ENCODE measurements at regions not wholly inside any gene's neighbourhood (a gene's known extent, or its start where the extent isn't known, plus 50 kb on each side); places are given as distances from the start of the nearest gene placed in this dataset.

DNA sequence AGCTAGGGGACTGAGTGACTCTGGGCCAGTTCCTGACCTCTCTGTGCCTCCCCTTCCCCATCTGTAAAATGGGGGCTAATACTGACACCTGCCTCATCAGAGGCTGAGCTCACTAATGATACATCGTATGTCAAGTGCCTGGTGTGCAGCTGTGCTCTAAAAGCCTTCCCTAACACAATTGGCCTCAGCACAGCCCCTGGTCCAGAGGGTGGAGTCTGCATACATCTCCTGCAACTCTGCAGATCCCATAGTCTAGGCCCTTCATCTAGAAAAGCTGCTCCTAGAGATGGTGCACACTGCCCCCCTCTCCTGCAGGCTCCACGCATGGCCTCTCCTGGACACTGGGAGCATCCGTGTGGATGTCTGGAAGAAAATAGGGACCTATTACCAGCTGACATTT lies 255.0 kb downstream of the RPS24 start:
- H3K27ac ChIP-seq (ENCODE audit: low read depth, low read length) = no peak overlapping the region
- DNase-seq (ENCODE audit: low read depth, low spot score) (no peak), ATAC-seq (no peak)
- H3K9ac ChIP-seq (ENCODE audit: low read length) = no peak overlapping the region
- intact Hi-C loops (cut with micrococcal nuclease) = no loop called here
- H3K36me3 ChIP-seq (ENCODE audit: control insufficient read depth in 1 of 2, insufficient read depth in 2 of 2, low read length in 2 of 2) = no peaks in the 10 kb centered on the region
- no peaks in the 10 kb centered on the region for H3K9me3 ChIP-seq (ENCODE audit: control insufficient read depth in 1 of 2, insufficient read depth in 1 of 2, low read depth in 1 of 2, low read length in 2 of 2)
- no peak overlapping the region for H2AFZ ChIP-seq (ENCODE audit: low read depth, low read length, poor library complexity, severe bottlenecking)
- CTCF ChIA-PET = no interaction called here
- H4K20me1 ChIP-seq (ENCODE audit: insufficient read depth) = no peaks in the 10 kb centered on the region
- H3K27me3 ChIP-seq (ENCODE audit: insufficient read depth, low read length) = no peaks in the 10 kb centered on the region; the same call in 1 of the 2 replicates
- H3K4me3 ChIP-seq (replicated peaks in 1 of 2; ENCODE audit: low read depth in 1 of 2, low read length in 2 of 2) = no peak overlapping the region
- H3K4me2 ChIP-seq (ENCODE audit: low read length) = no peak overlapping the region
- peaks cover 0 to 2% of the 10 kb centered on the region in 2 experiments; a peak in 1 of 4 replicates for H3K4me1 ChIP-seq (ENCODE audit: control insufficient read depth in 1 of 2, insufficient read depth in 2 of 2, low read length in 2 of 2)
- H3K79me2 ChIP-seq (ENCODE audit: insufficient read depth, low read length) = no peaks in the 10 kb centered on the region
- BruUV-seq (replicated peaks) = no TSS peak
- RAD21 ChIA-PET (ENCODE audit: low non-redundant PET in 1 of 2, low total read pairs in 2 of 2, uncharacterized antibody in 2 of 2, unreplicated experiment in 2 of 2) = no interaction called here
- H3K9me2 ChIP-seq (ENCODE audit: insufficient read depth) = no peaks in the 10 kb centered on the region
- TF ChIP-seq FOSL1 (IDR thresholded peaks at IDR 0.05; ENCODE audit: low read depth) (no peak), JUND (IDR thresholded peaks at IDR 0.05) (no peak), RAD21 (IDR thresholded peaks at IDR 0.05; ENCODE audit: low read depth) (no peak), EZH2 (IDR thresholded peaks at IDR 0.05) (no peak), ZFX (IDR thresholded peaks at IDR 0.05) (no peak), CEBPB (IDR thresholded peaks at IDR 0.05; ENCODE audit: low read depth) (no peak), EGR1 (IDR thresholded peaks at IDR 0.05; ENCODE audit: low read depth) (no peak), SRF (IDR thresholded peaks at IDR 0.05; ENCODE audit: low read depth) (no peak), ELF1 (IDR thresholded peaks at IDR 0.05; ENCODE audit: borderline replicate concordance, low read depth) (no peak), SP1 (IDR thresholded peaks at IDR 0.05; ENCODE audit: low read depth) (no peak), POLR2A (IDR thresholded peaks at IDR 0.05; ENCODE audit: borderline replicate concordance, extremely low read depth, insufficient read depth, insufficient read length) (no peak), TCF7L2 (IDR thresholded peaks at IDR 0.05; ENCODE audit: borderline replicate concordance, extremely low read depth, insufficient read depth, insufficient read length) (no peak), REST (IDR thresholded peaks at IDR 0.05; ENCODE audit: low read depth) (no peak), ZBTB33 (IDR thresholded peaks at IDR 0.05; ENCODE audit: extremely low read depth, insufficient replicate concordance, low read length) (no peak), CTCF (IDR thresholded peaks at IDR 0.05 in 2 of 3, conservative IDR thresholded peaks at IDR 0.05 in 1 of 3; ENCODE audit: borderline replicate concordance in 1 of 3, insufficient read depth in 1 of 3, low read depth in 2 of 3, low read length in 2 of 3) (no peak)
- TF ChIP-seq, protein P1, sequence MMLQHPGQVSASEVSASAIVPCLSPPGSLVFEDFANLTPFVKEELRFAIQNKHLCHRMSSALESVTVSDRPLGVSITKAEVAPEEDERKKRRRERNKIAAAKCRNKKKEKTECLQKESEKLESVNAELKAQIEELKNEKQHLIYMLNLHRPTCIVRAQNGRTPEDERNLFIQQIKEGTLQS (IDR thresholded peaks at IDR 0.05) = no peak
- TF ChIP-seq, protein P2, sequence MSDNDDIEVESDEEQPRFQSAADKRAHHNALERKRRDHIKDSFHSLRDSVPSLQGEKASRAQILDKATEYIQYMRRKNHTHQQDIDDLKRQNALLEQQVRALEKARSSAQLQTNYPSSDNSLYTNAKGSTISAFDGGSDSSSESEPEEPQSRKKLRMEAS (IDR thresholded peaks at IDR 0.05) = no peak
- POLR2A ChIA-PET = no interaction called here

Measured in HCT116 (cell line).